Nephron progenitor cell (in vitro differentiated cells): ENCODE measurements at regions not wholly inside any gene's neighbourhood (a gene's known extent, or its start where the extent isn't known, plus 50 kb on each side); places are given as distances from the start of the nearest gene placed in this dataset.
"Not testable (repeated sequence)": the region's sequence is repeated elsewhere in the genome, so short reads cannot be mapped to it uniquely, and the experiment has no call there.

Experiments used
- DNase-seq: peaks from one replicate; pipeline ENCODE4 v3.0.0; 2021
- H3K27ac Mint-ChIP-seq: 2 replicates; pipeline ENCODE4 v1.8.0; 2021; ENCODE audit warnings: mild to moderate bottlenecking, moderate library complexity, mixed read lengths
- H3K27me3 Mint-ChIP-seq: 2 replicates; pipeline ENCODE4 v1.8.0; 2021; ENCODE audit warnings: mild to moderate bottlenecking, low read depth, mixed read lengths; ENCODE audit not compliant: poor library complexity
- H3K36me3 Mint-ChIP-seq: 2 replicates; pipeline ENCODE4 v1.8.0; 2021; ENCODE audit warnings: low read depth, mixed read lengths
- H3K4me1 Mint-ChIP-seq: 2 replicates; pipeline ENCODE4 v1.8.0; 2021; ENCODE audit warnings: mixed read lengths
- H3K4me3 Mint-ChIP-seq: 2 replicates; pipeline ENCODE4 v1.8.0; 2021; ENCODE audit warnings: mild to moderate bottlenecking, moderate library complexity, mixed read lengths
- H3K9me3 Mint-ChIP-seq: 2 replicates; pipeline ENCODE4 v1.8.0; 2021; ENCODE audit warnings: mild to moderate bottlenecking, moderate library complexity, mixed read lengths
- CTCF ChIP-seq: fragments of 200-600 bp; sonication (generic); IDR thresholded peaks from 2 replicates; pipeline ENCODE4 v1.5.0; 2021; ENCODE audit warnings: antibody characterized with exemption

- Mint-ChIP-seq H3K9me3 (no peaks in the 10 kb centered on the region), H3K4me3 (no peak overlapping the region), H3K27me3 (peaks cover 5% of the 10 kb centered on the region), H3K4me1 (no peaks in the 10 kb centered on the region), H3K27ac (no peak overlapping the region), H3K36me3 (no peaks in the 10 kb centered on the region)
- DNase-seq, result no peak
- TF ChIP-seq CTCF, result no peak
These were observed 330.6 kb upstream of the LMCD1 start for GRCh38 chr3:8170971-8171508.

- no peak overlapping the region for H3K27ac Mint-ChIP-seq
- no peak for DNase-seq
- H3K4me1 Mint-ChIP-seq, result no peaks in the 10 kb centered on the region
- peaks cover 6% of the 10 kb centered on the region for H3K27me3 Mint-ChIP-seq
- no peaks in the 10 kb centered on the region for H3K9me3 Mint-ChIP-seq
- H3K36me3 Mint-ChIP-seq, result no peaks in the 10 kb centered on the region
- H3K4me3 Mint-ChIP-seq, result no peak overlapping the region
- no peak for TF ChIP-seq CTCF
These were observed 327.7 kb upstream of the LMCD1 start for GRCh38 chr3:8173892-8174291.

- DNase-seq, H3K36me3 Mint-ChIP-seq, H3K4me1 Mint-ChIP-seq, H3K9me3 Mint-ChIP-seq, H3K27ac Mint-ChIP-seq, H3K27me3 Mint-ChIP-seq, H3K4me3 Mint-ChIP-seq: not testable (repeated sequence)
These were observed 324.7 kb upstream of the LMCD1 start for GRCh38 chr3:8176759-8177483.

GRCh38 chr3:8178516-8178915 lies 323.1 kb upstream of the LMCD1 start:
- H3K36me3 Mint-ChIP-seq, H3K27ac Mint-ChIP-seq, H3K27me3 Mint-ChIP-seq, H3K4me3 Mint-ChIP-seq, H3K4me1 Mint-ChIP-seq, H3K9me3 Mint-ChIP-seq, DNase-seq: not testable (repeated sequence)

- Mint-ChIP-seq H3K27ac (no peak overlapping the region), H3K27me3 (peaks cover 3% of the 10 kb centered on the region), H3K9me3 (no peaks in the 10 kb centered on the region), H3K4me3 (no peak overlapping the region), H3K36me3 (no peaks in the 10 kb centered on the region), H3K4me1 (no peaks in the 10 kb centered on the region)
- DNase-seq, result no peak
- no peak for TF ChIP-seq CTCF
These were observed 318.7 kb upstream of the LMCD1 start for GRCh38 chr3:8182904-8183303.

- no peak for DNase-seq
- Mint-ChIP-seq H3K4me1 (no peaks in the 10 kb centered on the region), H3K27ac (no peak overlapping the region)
These were observed 318.0 kb upstream of the LMCD1 start for GRCh38 chr3:8183627-8184026.

More at GRCh38 chr3:8183627-8184026, 318.0 kb upstream of the LMCD1 start:
- Mint-ChIP-seq H3K9me3 (no peaks in the 10 kb centered on the region), H3K4me3 (no peak overlapping the region), H3K27me3 (no peaks in the 10 kb centered on the region), H3K36me3 (no peaks in the 10 kb centered on the region)
- TF ChIP-seq CTCF, result no peak
